CD4-positive, alpha-beta T cell (primary cell): ENCODE measurements at regions not wholly inside any gene's neighbourhood (a gene's known extent, or its start where the extent isn't known, plus 50 kb on each side); places are given as distances from the start of the nearest gene placed in this dataset.

ENCODE experiments used
- ATAC-seq: fragments of 200-7000 bp; cut with Tn5 transposase; one replicate; pipeline ENCODE4 v1.10.0; 2022; ENCODE audit warnings: mild to moderate bottlenecking; ENCODE audit not compliant: poor library complexity
- CTCF ChIA-PET: fragments of 350-600 bp; sonication (Branson Sonifier 250); formaldehyde crosslinking; loops from one replicate; lab custom pipeline; 2021; ENCODE audit warnings: antibody characterized with exemption, inconsistent platforms; lab: Charles Lee
- POLR2A ChIA-PET: fragments of 350-600 bp; sonication (Branson Sonifier 250); formaldehyde crosslinking; loops from one replicate; lab custom pipeline; 2021; ENCODE audit warnings: antibody characterized with exemption, inconsistent platforms; lab: Charles Lee
- DNase-seq, 14 experiments: peaks; one replicate each; pipeline ENCODE4 v3.0.0-alpha.2; 2013 to 2020; ENCODE audit warnings: mixed read lengths in 2 of 14
- H3K27ac ChIP-seq, 2 donors: one replicate each; pipeline versions ENCODE4 v1.5.1 to v1.7.0; 2013; ENCODE audit warnings: low read length in 2 of 2, low read depth in 1 of 2, mild to moderate bottlenecking in 1 of 2
- H3K27me3 ChIP-seq, 2 experiments: 1 replicate in 1 of 2; 2 replicates in 1 of 2; pipeline versions ENCODE4 v1.6.1 to v1.7.0; 2013; ENCODE audit warnings: low read length in 2 of 2, control low read depth in 1 of 2, mild to moderate bottlenecking in 1 of 2, moderate library complexity in 1 of 2; ENCODE audit not compliant: insufficient read depth in 2 of 2, control insufficient read depth in 1 of 2
- H3K36me3 ChIP-seq: one replicate; pipeline ENCODE4 v1.6.1; 2013; ENCODE audit warnings: low read length, control low read depth; ENCODE audit not compliant: insufficient read depth
- H3K4me1 ChIP-seq: one replicate; pipeline ENCODE4 v1.6.1; 2013; ENCODE audit warnings: low read length, control low read depth; ENCODE audit not compliant: insufficient read depth
- H3K4me3 ChIP-seq: one replicate; pipeline ENCODE4 v1.5.1; 2013; ENCODE audit warnings: mild to moderate bottlenecking, low read length, moderate library complexity
- H3K9me3 ChIP-seq, 2 experiments: 1 replicate in 1 of 2; 2 replicates in 1 of 2; pipeline versions ENCODE4 v1.6.1 to v1.7.0; 2013; ENCODE audit warnings: low read length in 2 of 2, mild to moderate bottlenecking in 2 of 2, control low read depth in 1 of 2, moderate library complexity in 1 of 2; ENCODE audit not compliant: control insufficient read depth in 1 of 2, insufficient read depth in 1 of 2
- H3K27ac Mint-ChIP-seq: one replicate; pipeline ENCODE4 v1.8.0; 2020; ENCODE audit warnings: mixed read lengths
- H3K27me3 Mint-ChIP-seq: one replicate; pipeline ENCODE4 v1.8.0; 2021; ENCODE audit warnings: mixed read lengths
- H3K36me3 Mint-ChIP-seq: one replicate; pipeline ENCODE4 v1.8.0; 2021; ENCODE audit warnings: low read depth, mixed read lengths
- H3K4me1 Mint-ChIP-seq: one replicate; pipeline ENCODE4 v1.8.0; 2021; ENCODE audit warnings: low read depth, mixed read lengths
- H3K4me3 Mint-ChIP-seq: one replicate; pipeline ENCODE4 v1.8.0; 2020; ENCODE audit warnings: mild to moderate bottlenecking, mixed read lengths
- H3K9me3 Mint-ChIP-seq: one replicate; pipeline ENCODE4 v1.8.0; 2020; ENCODE audit warnings: mixed read lengths
- intact Hi-C, 2 experiments: fragments of 100-400 bp; cut with DNase I in 1 of 2; cut with micrococcal nuclease in 1 of 2; formaldehyde crosslinking; loops; one replicate each; pipeline versions ENCODE4 v1.15.1 to v1.9.0; 2023 to 2025; cut with DNase I, micrococcal nuclease
- TF ChIP-seq, protein P1 (sequence below): fragments of 200-600 bp; IDR thresholded peaks from one replicate; pipeline ENCODE4 v1.8.0; 2022; ENCODE audit warnings: antibody characterized with exemption, mild to moderate bottlenecking

DNA sequence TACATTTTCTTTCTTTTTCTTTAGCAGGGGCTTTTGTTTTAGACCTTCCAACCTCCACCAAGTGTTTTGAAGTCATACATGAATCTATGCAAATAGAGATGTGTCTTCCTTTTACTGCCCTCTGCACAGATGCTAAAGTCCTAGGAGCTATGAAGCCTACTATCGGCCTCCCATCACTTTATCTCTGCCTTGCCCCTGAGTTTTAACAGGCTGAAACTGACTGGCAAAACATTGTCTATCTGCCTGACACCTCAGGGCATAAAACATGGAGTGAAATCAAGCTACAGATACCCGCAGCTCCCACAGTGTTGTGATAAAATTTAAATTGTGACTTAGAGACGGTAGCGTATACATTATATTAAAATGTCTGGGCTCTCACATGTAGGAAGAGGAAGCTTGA is 604.6 kb upstream of the C9orf72 start:
- no peak overlapping the region for H3K4me3 ChIP-seq
- no peaks in the 10 kb centered on the region for H3K4me1 ChIP-seq
- Mint-ChIP-seq H3K4me1 (no peaks in the 10 kb centered on the region), H3K4me3 (no peak overlapping the region), H3K9me3 (peaks cover 4% of the 10 kb centered on the region), H3K27me3 (no peaks in the 10 kb centered on the region), H3K36me3 (no peaks in the 10 kb centered on the region), H3K27ac (no peak overlapping the region)
- TF ChIP-seq, protein P1, sequence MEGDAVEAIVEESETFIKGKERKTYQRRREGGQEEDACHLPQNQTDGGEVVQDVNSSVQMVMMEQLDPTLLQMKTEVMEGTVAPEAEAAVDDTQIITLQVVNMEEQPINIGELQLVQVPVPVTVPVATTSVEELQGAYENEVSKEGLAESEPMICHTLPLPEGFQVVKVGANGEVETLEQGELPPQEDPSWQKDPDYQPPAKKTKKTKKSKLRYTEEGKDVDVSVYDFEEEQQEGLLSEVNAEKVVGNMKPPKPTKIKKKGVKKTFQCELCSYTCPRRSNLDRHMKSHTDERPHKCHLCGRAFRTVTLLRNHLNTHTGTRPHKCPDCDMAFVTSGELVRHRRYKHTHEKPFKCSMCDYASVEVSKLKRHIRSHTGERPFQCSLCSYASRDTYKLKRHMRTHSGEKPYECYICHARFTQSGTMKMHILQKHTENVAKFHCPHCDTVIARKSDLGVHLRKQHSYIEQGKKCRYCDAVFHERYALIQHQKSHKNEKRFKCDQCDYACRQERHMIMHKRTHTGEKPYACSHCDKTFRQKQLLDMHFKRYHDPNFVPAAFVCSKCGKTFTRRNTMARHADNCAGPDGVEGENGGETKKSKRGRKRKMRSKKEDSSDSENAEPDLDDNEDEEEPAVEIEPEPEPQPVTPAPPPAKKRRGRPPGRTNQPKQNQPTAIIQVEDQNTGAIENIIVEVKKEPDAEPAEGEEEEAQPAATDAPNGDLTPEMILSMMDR: no peak
- no peak overlapping the region for H3K27ac ChIP-seq
- H3K36me3 ChIP-seq: no peaks in the 10 kb centered on the region
- DNase-seq: no peak
- CTCF ChIA-PET: no interaction called here
- no peaks in the 10 kb centered on the region for H3K9me3 ChIP-seq
- ATAC-seq: no peak
- intact Hi-C loops: no loop called here
- POLR2A ChIA-PET: no interaction called here
- no peaks in the 10 kb centered on the region for H3K27me3 ChIP-seq

DNA sequence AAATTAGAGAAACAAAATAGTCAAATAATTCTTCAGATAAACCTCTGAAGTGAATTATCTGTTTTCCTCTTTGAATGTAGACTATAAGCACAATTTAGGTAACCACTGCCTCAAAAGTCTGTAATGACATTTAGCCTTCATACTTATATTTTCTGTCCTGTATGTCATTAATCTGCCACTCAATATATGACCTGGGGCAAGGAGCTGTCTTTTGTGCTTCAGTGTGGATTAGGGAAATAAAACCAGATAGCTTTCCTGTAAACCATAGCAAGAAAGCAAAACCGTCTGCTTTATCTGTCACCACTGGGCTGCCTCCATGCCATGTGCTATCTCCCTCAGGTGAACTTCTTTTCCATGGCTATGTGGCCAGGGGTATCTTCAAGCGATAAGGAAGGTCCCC is 606.6 kb upstream of the C9orf72 start:
- Mint-ChIP-seq H3K27me3 (no peaks in the 10 kb centered on the region), H3K36me3 (no peaks in the 10 kb centered on the region), H3K9me3 (peaks cover 6% of the 10 kb centered on the region), H3K27ac (no peak overlapping the region), H3K4me1 (no peaks in the 10 kb centered on the region), H3K4me3 (no peak overlapping the region)
- ChIA-PET POLR2A (no interaction called here), CTCF (no interaction called here)
- ATAC-seq (no peak), DNase-seq (no peak)
- intact Hi-C loops: no loop called here
- Histone ChIP-seq H3K36me3 (no peaks in the 10 kb centered on the region), H3K4me1 (no peaks in the 10 kb centered on the region), H3K27me3 (no peaks in the 10 kb centered on the region), H3K27ac (no peak overlapping the region), H3K9me3 (no peaks in the 10 kb centered on the region), H3K4me3 (no peak overlapping the region)
- TF ChIP-seq, protein P1: no peak

DNA sequence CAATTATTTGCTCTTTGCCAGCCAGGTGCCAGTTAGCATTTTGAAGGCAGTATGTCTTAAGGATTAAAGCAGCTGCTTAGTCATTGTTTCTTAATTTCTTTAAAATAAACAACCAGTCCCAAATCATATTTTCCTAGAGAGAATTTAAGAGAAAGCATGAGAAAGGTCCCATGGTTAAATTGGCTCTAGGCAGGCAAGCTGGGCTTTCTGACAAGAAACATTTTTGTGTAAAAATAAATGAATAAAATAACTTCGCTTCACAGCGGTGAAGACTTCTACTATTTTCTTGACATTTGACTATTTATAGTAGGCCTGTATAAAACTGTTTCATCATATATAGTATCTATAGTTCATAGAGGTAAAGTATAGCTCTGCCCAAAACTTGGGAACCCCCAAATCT is 617.7 kb upstream of the C9orf72 start:
- TF ChIP-seq, protein P1: no peak
- no peaks in the 10 kb centered on the region for H3K27me3 ChIP-seq
- H3K9me3 ChIP-seq: peaks cover 4 to 7% of the 10 kb centered on the region in 2 experiments
- intact Hi-C loops: no loop called here
- no peaks in the 10 kb centered on the region for H3K4me1 Mint-ChIP-seq
- no peaks in the 10 kb centered on the region for H3K27me3 Mint-ChIP-seq
- peaks cover 18% of the 10 kb centered on the region for H3K9me3 Mint-ChIP-seq
- POLR2A ChIA-PET: no interaction called here
- H3K36me3 Mint-ChIP-seq: no peaks in the 10 kb centered on the region
- CTCF ChIA-PET: no interaction called here
- H3K27ac Mint-ChIP-seq: no peak overlapping the region
- H3K36me3 ChIP-seq: no peaks in the 10 kb centered on the region
- no peak overlapping the region for H3K4me3 ChIP-seq
- ATAC-seq (no peak), DNase-seq (no peak)
- no peaks in the 10 kb centered on the region for H3K4me1 ChIP-seq
- no peak overlapping the region for H3K4me3 Mint-ChIP-seq
- H3K27ac ChIP-seq: no peak overlapping the region
